Left colon (tissue), 2 donors: ENCODE measurements at regions not wholly inside any gene's neighbourhood (a gene's known extent, or its start where the extent isn't known, plus 50 kb on each side); places are given as distances from the start of the nearest gene placed in this dataset.
"Not testable (repeated sequence)": the region's sequence is repeated elsewhere in the genome, so short reads cannot be mapped to it uniquely, and the experiment has no call there.

Experiments
- ATAC-seq: fragments of 200-7000 bp; cut with Tn5 transposase; one replicate; pipeline ENCODE4 v1.9.1; 2020; ENCODE audit warnings: mild to moderate bottlenecking, moderate library complexity
- DNase-seq, 2 donors: peaks; one replicate each; pipeline ENCODE4 v3.0.0-alpha.2; 2020
- intact Hi-C, 2 donors: fragments of 100-400 bp; cut with DNase I in 1 of 2; cut with micrococcal nuclease in 1 of 2; formaldehyde crosslinking; loops; one replicate each; pipeline versions ENCODE4 v1.11.2 to v1.14.0; 2022; cut with DNase I, micrococcal nuclease
- donor health status: DM: no; HTN: no; CAD: no.
- donor health status: DM: yes; HTN: yes; CAD: no.

DNA sequence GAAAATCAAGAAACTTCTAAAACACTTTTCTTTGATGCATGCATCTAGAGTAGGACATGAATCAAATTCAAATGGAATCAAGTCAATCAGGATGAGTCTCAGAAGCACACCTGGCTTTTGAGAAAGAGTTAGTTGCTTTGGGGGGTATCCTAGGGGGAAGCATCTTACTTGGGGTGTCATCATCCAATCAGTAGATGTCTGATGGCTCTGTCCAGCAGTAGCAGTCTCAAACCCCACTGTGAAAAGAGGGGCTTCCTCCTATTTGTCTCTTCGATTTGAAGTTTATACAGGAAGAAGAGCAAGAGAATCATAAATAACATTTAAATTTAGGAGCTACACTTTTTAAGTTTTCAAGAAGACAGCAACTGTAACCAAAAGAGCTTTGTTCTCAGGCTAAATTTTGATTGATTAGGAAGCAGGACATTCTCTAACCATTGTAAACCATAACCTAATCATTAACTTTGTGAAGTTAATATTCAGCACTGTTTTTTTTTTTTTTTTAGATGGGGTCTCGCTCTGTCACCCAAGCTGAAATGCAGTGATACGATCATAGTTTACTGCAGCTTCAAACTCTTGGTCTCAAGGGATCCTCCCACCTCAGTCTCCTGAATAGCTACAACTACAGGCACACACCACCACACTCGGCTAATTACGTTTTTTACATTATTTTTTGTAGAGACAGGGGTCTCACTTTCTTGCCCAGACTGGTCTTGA lies 614.7 kb downstream of the CSNK1G3 start:
- DNase-seq (no peak), ATAC-seq (no peak)
- intact Hi-C loops: no loop called here

DNA sequence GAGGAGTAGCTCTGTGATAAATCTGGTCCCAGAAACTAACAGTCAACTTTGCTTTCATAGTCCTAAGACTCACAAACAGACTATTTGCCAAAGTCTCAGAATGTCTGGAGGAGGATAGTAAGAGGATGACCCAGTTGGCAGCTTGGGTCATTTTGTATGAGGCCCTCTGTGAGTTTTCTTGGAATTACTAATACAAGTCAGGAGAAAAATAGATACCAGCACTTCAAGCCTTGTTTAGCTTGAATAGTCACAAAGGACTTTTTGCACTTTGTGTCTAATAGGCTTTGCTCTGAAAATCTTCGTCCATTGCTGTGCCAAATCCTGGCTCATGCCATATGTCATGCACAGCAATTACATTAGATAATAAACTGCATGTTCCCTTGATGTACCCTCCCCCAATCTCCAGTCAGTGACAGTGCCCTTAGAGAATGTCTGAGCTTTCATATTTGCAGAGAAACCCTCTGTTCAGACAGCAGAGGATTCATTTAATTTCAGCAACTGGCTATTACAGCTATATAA lies 612.8 kb downstream of the CSNK1G3 start:
- intact Hi-C loops: no loop called here
- no peak for DNase-seq
- no peak for ATAC-seq

DNA sequence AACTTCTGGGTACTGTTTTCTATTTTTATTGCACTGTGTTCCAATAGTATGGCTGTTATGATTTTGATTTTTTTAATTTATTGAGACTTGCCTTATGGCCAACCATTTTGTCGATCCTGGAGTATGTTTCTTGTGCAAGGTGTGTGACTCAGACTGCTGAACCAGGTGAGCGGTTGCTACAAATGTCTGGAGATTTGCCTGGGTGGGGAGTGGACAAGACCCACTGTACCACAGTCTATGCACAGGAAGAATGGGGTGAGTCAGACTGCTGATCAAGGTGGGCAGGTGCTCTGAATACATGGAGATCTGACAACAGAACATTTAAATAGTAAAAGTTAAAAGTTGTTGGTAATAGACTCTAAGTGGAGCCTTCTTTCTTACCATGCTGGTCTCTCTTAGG lies 609.2 kb downstream of the CSNK1G3 start:
- intact Hi-C loops: no loop called here
- ATAC-seq: no peak
- DNase-seq: no peak

DNA sequence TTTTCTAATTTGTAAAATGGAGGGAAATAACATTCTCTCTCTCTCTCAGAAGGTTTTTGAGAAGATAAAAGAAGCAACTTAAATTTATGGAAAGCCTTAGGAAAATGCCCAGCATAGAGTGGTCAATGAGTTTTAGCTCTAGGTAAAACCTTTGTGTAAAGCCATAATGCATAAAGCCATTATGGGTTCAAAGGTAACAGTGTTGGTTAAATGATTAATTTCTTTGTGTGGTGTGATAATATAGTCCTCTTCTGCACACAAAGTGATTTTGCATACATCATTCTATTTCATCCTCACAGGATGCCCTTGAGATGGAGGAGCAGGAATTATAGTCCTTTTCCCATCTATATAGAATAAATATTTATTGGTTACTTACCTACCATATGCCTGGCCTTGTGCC lies 602.9 kb downstream of the CSNK1G3 start:
- DNase-seq: no peak
- intact Hi-C loops: no loop called here
- peak; percentile 96 for ATAC-seq

DNA sequence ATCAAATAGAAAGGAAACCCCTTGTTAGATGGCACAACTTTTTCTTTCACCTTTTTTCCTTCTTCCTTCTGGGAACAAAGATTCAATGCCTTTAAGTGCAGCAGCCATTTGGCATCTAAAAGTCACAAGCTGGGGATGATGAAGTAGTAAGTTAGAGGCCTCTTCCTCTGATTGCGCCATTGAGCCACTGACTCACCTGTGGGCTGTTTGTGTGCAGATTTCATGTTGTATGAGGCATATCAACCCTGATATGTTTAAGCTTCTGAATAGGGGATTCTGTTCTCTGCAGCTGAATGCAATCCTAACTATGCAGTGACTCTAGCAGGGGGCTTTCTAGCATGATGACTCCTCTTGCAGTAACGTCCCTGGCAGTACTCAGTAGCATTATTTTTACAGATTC lies 599.9 kb downstream of the CSNK1G3 start:
- ATAC-seq: no peak
- intact Hi-C loops: no loop called here
- DNase-seq: no peak

DNA sequence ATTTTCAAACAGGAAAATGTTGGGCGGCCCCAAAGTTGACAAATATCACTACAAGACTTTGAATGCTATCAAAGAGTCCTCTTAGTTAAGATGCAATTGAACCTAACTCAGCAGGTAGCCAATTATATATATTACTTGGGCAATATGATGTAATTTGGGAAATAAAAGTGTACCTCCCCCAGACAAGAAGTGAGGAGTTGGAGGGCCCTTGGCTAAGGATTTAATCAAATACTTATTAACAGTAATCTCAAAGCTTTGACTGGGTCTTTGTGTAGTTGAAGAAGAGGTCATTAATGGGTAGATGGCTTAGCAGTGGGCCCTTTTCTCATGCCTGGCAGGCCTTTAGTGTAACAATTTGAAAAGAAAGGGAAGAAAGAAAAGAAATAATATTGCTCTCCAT lies 599.0 kb downstream of the CSNK1G3 start:
- intact Hi-C loops: no loop called here
- no peak for ATAC-seq
- DNase-seq: no peak

DNA sequence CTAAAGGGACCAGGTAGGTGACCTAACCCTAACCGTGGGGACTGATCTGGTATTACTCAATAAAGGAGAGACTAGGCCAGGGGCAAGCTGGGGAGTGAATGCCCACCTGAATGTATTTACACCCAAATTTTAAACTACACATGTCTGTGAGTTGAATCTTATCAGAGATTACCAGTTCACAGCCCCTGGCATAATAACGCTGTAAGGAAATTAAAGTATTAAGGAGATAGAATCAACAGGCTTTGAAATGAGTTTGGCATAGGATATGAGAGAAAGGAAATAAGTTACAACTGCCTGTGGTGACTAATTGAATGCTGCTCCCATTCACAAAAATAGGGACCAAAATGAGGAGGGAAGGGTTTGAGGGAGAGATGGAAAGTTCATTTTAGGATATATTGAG lies 593.3 kb downstream of the CSNK1G3 start:
- DNase-seq (no peak), ATAC-seq (no peak)
- intact Hi-C loops: no loop called here

DNA sequence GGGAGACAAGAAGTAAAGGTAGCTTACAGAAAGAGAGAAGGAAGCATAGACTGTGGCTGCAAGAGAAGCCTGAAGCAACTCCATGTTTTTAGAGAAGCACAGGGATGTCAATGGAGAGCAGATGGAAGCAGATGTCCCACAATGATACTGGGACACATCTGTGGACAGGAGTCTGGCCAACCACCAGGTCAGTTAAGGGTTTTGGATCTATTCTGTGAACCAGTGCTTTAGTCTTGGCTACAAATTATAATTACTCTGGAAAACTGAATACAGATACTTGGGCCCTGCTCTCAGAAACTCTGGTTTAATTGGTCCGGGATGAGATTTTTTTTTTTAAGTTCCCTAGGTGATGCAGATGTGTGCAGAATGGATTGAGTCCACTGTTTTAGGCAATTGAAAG lies 592.8 kb downstream of the CSNK1G3 start:
- intact Hi-C loops: no loop called here

DNA sequence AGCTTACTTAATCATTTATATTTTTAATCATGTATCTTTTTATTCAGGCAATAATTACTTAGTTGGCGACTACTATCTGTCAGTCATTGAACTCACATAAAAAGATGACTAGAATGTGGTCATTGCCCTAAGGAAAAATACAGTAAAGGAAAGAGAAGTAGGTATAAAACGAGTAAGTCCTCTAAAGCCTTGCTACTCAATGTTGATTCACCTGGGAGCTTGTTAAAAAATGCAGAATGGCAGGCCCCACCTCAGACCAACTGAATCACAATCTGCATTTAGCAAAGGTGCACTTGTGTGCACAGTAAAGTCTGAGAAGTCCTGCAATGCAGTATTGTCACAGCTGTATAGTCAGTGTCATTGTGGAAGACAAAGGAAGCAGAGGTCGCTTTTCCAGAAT lies 592.4 kb downstream of the CSNK1G3 start:
- intact Hi-C loops: no loop called here
- no peak for ATAC-seq
- DNase-seq: no peak

More for the DNA sequence above, 592.8 kb downstream of the CSNK1G3 start:
- ATAC-seq (no peak), DNase-seq (no peak)

DNA sequence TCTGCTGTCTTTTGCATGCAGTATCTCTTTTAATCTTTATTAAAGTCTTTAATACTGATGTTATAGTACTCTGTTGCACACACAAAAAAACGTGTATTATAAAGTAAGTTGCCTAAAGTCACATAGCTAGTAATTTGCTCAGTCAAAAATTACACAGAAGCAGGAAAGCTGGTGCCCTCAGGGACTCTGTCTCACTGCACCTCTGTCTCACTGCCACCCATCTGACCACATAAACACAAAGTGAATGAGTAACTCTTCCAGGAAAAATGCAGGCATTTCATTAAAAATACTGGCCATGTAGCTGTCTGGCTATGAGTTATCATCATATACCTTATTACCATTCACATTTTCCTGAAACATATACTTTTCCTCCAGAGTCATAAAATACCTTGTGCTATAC lies 591.7 kb downstream of the CSNK1G3 start:
- ATAC-seq: no peak
- DNase-seq: no peak
- intact Hi-C loops: no loop called here

DNA sequence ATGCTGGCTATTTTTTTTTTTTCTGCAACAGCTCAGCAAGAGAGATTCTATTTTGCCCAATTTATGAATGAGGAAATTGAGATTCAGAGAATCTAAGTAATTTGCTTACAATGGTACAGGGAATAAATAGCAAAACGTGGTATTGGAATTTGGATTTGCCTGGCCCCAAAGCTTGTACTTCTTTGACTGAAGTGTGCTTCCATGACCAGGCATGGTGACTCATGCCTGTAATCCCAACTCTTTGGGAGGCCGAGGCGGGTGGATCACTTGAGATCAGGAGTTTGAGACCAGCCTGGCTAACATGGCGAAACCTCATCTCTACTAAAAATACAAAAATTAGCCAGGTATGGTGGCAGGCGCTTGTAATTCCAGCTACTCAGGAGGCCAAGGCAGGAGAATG lies 591.1 kb downstream of the CSNK1G3 start:
- intact Hi-C loops, ATAC-seq, DNase-seq: not testable (repeated sequence)

DNA sequence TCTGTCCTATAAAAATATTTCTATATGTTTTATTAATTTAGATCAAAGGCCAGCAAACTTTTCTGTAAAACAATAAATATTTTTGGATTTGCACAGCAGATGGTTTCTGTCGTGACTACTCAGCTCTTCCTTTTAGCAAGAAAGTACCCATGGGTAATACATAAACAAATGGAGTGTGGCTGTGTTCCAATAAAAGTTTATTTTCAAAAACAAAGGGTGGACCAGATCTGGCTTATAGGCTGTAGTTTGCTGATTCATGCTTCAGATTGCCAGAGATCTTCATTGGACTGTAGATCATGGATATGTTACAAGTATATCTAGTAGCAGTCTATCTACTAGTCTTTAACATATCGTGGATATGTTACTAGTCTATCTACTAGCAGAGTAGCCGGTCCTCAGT lies 590.5 kb downstream of the CSNK1G3 start:
- no peak for DNase-seq
- no peak for ATAC-seq

DNA sequence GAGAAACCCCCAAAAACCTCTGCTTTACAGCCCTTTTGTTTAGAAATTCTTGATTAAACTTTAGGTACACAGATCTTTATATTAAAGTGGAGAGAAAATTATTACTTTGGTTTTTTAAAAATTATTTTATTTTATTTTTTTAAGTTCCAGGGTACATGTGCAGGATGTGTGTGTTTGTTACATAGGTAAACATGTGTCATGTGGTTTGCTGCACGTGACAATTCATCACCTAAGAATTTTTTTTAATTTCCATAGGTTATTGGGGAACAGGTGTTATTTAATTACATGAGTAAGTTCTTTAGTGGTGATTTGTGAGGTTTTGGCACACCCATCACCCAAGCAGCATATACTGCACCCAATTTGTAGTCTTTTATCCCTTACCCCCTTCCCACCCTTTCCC lies 581.7 kb downstream of the CSNK1G3 start:
- ATAC-seq (no peak), DNase-seq (no peak)
- intact Hi-C loops: no loop called here

More for the DNA sequence above, 590.5 kb downstream of the CSNK1G3 start:
- intact Hi-C loops: no loop called here

DNA sequence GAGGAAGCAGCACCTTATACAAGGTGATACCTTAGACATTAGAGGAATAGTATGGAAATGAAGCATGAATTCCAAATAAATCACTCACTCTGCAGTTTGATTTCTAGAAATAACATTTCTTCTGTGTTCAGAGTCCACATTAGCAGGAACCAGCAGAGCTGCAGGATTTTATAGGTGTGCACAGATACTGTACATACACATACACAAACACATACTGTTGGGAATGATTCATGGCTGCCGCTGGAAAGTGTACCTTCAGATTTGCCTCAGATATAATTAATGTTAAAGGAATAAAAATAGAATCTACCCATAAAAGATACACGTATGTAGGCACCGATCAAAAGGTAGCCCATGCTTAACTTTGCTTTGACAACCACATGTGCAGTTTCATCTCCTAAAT lies 578.1 kb downstream of the CSNK1G3 start:
- intact Hi-C loops: no loop called here
- ATAC-seq (peak; percentile 73), DNase-seq (no peak)

DNA sequence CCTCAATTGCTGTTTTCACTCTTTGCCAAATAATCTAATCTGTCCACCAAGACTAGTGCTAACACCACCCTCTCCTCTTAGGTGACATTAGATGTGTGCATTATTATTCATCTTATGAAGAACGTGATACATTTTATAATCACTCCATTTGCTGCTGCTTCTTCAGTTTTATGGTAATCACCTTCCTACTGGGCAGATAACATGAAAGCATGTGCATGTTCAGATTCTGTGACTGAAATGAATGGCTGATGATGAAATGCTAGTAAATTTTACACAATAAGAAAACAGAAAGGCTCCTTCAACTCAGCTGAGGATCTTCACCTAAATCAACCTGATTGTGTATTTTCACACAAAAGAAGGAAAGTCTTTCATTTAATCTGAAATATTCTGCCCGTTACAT lies 577.6 kb downstream of the CSNK1G3 start:
- ATAC-seq (no peak), DNase-seq (no peak)
- intact Hi-C loops: no loop called here

DNA sequence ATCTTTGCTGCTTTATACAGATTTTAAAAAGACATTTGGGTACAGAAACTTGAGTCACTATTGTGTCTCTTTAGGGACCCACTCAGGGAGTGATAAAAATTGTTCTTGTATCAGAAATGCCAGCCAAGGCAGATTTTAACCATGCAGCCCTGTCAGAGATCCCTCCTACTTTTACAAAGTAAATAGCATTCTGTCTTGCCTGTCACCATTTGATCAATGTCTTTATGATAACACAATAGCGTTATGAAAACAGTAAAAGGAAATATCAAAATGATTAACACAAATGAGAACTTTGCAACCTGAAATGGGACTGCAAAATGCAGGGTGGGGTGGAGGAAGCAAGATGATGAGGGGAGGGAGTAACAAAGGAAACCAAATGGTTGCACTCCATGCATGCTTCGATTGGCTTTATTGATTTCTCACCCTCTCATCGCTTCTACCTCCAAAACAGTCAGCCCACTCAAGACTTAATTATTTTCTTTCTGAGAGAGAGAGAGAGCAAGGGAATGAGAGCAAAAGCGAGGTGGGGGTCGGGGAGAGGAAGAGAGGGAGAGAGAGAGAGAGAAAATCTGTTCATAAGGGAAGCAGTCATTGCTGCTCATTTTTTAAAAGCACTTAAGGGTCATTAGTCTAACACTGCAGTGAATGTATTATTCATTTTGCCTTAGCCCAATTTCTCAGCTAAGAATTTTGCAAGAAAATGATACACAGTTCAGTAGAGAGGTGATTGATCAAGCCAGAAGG lies 576.5 kb downstream of the CSNK1G3 start:
- no peak for ATAC-seq
- intact Hi-C loops: no loop called here

DNA sequence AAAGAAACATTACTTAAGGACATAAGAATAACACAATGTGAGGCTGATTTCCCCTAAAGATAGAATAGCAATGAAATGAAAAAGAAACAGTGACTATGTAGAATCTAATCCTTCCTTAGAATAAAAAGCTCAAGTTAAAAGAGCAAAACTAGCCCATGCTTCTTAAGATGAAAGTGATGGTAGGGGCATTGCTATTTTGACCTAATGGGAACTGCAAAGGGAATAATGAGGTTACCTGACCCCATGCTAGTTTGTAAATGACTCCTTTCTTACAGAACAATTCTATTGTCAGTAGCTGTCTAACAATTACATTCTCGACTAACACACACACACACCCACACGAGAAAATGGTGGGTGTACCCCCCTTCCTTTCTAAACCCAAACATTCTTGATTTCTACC lies 575.8 kb downstream of the CSNK1G3 start:
- ATAC-seq (no peak), DNase-seq (no peak)
- intact Hi-C loops: no loop called here

More for the DNA sequence above, 576.5 kb downstream of the CSNK1G3 start:
- no peak for DNase-seq

DNA sequence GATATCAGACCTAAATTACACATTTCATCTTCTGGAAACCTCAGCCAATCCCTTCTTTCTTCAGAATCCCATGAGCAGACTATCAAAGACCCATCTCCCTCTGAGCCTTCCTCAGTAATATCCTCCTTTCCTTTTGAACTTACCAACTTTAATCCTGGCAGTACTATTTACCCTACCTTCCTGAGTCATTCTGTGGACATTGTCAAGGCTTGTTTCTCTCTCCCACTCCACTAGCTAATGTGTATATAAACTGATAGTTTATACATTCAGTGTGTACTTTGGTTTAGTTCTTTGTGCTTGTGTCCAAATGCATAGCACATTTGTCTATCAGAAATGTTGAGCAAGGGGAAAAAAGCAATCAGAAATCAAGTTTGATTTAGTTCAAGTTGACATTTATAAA lies 568.3 kb downstream of the CSNK1G3 start:
- intact Hi-C loops: no loop called here
- DNase-seq: no peak

DNA sequence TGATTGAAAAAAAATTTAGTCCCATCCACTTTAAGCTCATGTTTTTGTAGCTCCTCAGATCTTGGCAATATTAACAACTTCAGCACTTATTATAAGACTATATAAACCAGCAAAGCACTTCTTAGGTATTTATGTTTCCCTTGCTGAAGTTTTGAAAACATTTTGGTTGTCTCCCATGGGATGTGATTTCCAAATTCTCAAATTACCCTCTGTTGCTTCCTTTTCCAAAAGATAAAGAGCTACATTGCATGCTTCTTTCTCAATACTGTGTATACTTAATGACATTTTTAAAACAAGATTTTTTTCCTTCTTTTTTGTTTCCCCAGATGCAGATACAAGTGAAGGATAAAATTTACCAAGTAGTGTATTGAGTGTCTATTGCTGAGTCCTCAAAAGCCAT lies 567.1 kb downstream of the CSNK1G3 start:
- intact Hi-C loops: no loop called here
- ATAC-seq (no peak), DNase-seq (no peak)

More for the DNA sequence above, 568.3 kb downstream of the CSNK1G3 start:
- no peak for ATAC-seq

DNA sequence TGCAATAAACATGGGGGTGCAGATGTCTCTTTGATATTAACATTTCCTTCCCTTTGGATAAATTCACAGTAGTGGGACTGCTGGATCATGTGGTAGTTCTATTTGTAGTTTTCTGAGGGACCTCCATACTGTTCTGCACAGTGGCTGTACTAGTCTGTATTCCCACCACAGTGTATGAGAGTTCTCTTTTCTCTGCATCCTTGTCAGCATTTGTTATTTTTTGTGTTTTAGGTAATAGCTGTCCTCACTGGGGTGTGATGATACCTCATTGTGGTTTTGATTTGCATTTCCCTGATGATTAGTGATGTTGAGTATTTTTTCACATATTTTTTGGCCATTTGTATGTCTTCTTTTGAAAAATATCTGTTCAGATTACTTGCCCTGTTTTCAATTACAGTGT lies 562.5 kb downstream of the CSNK1G3 start:
- no peak for DNase-seq
- intact Hi-C loops: no loop called here
- no peak for ATAC-seq
